ENCODE measurements at regions not wholly inside any gene's neighbourhood (a gene's known extent, or its start where the extent isn't known, plus 50 kb on each side); places are given as distances from the start of the nearest gene placed in this dataset.

- DNase-seq (ENCODE audit: low spot score in 2 of 2) (no peak), FAIRE-seq (no peak)
Observed at GRCh38 chr4:175109933-175110332, 191.8 kb downstream of the ADAM29 start.

GRCh38 chr4:175125410-175126068 lies 207.4 kb downstream of the ADAM29 start:
- FAIRE-seq, result no peak
- DNase-seq (ENCODE audit: low spot score in 2 of 2), result no peak

- FAIRE-seq, result no peak
- no peak for DNase-seq (ENCODE audit: low spot score in 2 of 2)
Observed at GRCh38 chr4:175127314-175127713, 209.2 kb downstream of the ADAM29 start.

- FAIRE-seq (no peak), DNase-seq (ENCODE audit: low spot score in 2 of 2) (no peak)
Observed at GRCh38 chr4:175129797-175130196, 211.6 kb downstream of the ADAM29 start.

- FAIRE-seq (no peak), DNase-seq (ENCODE audit: low spot score in 2 of 2) (no peak)
Observed at GRCh38 chr4:175139205-175139604, 221.0 kb downstream of the ADAM29 start.

GRCh38 chr4:175143116-175143515 lies 225.0 kb downstream of the ADAM29 start:
- DNase-seq (ENCODE audit: low spot score in 2 of 2) (no peak), FAIRE-seq (no peak)

- DNase-seq (ENCODE audit: low spot score in 2 of 2) (no peak), FAIRE-seq (no peak)
Observed at GRCh38 chr4:175146799-175147198, 228.6 kb downstream of the ADAM29 start.

GRCh38 chr4:175147233-175147632 lies 229.1 kb downstream of the ADAM29 start:
- DNase-seq (ENCODE audit: low spot score in 2 of 2) (no peak), FAIRE-seq (no peak)

GRCh38 chr4:175166020-175166419 lies 247.9 kb downstream of the ADAM29 start:
- no peak for FAIRE-seq

GRCh38 chr4:175176710-175177109 lies 258.6 kb downstream of the ADAM29 start:
- FAIRE-seq, result no peak
- DNase-seq (ENCODE audit: low spot score in 2 of 2), result no peak

More at GRCh38 chr4:175166020-175166419, 247.9 kb downstream of the ADAM29 start:
- DNase-seq (ENCODE audit: low spot score in 2 of 2), result no peak

GRCh38 chr4:175190654-175191053 lies 272.5 kb downstream of the ADAM29 start:
- no peak for DNase-seq (ENCODE audit: low spot score in 2 of 2)
- no peak for FAIRE-seq

- FAIRE-seq, result no peak
Observed at GRCh38 chr4:175198056-175198455, 279.9 kb downstream of the ADAM29 start.

GRCh38 chr4:175215208-175215607 lies 297.1 kb downstream of the ADAM29 start:
- FAIRE-seq, result no peak

More at GRCh38 chr4:175198056-175198455, 279.9 kb downstream of the ADAM29 start:
- no peak for DNase-seq (ENCODE audit: low spot score in 2 of 2)

GRCh38 chr4:175215657-175216056 lies 297.5 kb downstream of the ADAM29 start:
- DNase-seq (ENCODE audit: low spot score in 2 of 2), result no peak
- FAIRE-seq, result no peak

More at GRCh38 chr4:175215208-175215607, 297.1 kb downstream of the ADAM29 start:
- no peak for DNase-seq (ENCODE audit: low spot score in 2 of 2)

GRCh38 chr4:175229154-175229553 lies 311.0 kb downstream of the ADAM29 start:
- no peak for DNase-seq (ENCODE audit: low spot score in 2 of 2)
- no peak for FAIRE-seq

- no peak for FAIRE-seq
Observed at GRCh38 chr4:175234162-175234561, 316.0 kb downstream of the ADAM29 start.

GRCh38 chr4:175238827-175239517 lies 320.8 kb downstream of the ADAM29 start:
- no peak for DNase-seq (ENCODE audit: low spot score in 2 of 2)
- FAIRE-seq, result peak; percentile 74

More at GRCh38 chr4:175234162-175234561, 316.0 kb downstream of the ADAM29 start:
- DNase-seq (ENCODE audit: low spot score in 2 of 2), result no peak

GRCh38 chr4:175246941-175247340 lies 328.8 kb downstream of the ADAM29 start:
- DNase-seq (ENCODE audit: low spot score in 2 of 2) (no peak), FAIRE-seq (no peak)

- FAIRE-seq (no peak), DNase-seq (ENCODE audit: low spot score in 2 of 2) (no peak)
Observed at GRCh38 chr4:175252642-175253041, 334.5 kb downstream of the ADAM29 start.

GRCh38 chr4:175253184-175253902 lies 335.2 kb downstream of the ADAM29 start:
- DNase-seq (ENCODE audit: low spot score in 2 of 2) (no peak), FAIRE-seq (no peak)

GRCh38 chr4:175263537-175263936 lies 345.4 kb downstream of the ADAM29 start:
- FAIRE-seq, result no peak

More at GRCh38 chr4:175263537-175263936, 345.4 kb downstream of the ADAM29 start:
- no peak for DNase-seq (ENCODE audit: low spot score in 2 of 2)
